ENCODE measurements at regions not wholly inside any gene's neighbourhood (a gene's known extent, or its start where the extent isn't known, plus 50 kb on each side); places are given as distances from the start of the nearest gene placed in this dataset.

- TF ChIP-seq POLR2A (IDR thresholded peaks at IDR 0.05), result no peak
- TF ChIP-seq, protein P1, sequence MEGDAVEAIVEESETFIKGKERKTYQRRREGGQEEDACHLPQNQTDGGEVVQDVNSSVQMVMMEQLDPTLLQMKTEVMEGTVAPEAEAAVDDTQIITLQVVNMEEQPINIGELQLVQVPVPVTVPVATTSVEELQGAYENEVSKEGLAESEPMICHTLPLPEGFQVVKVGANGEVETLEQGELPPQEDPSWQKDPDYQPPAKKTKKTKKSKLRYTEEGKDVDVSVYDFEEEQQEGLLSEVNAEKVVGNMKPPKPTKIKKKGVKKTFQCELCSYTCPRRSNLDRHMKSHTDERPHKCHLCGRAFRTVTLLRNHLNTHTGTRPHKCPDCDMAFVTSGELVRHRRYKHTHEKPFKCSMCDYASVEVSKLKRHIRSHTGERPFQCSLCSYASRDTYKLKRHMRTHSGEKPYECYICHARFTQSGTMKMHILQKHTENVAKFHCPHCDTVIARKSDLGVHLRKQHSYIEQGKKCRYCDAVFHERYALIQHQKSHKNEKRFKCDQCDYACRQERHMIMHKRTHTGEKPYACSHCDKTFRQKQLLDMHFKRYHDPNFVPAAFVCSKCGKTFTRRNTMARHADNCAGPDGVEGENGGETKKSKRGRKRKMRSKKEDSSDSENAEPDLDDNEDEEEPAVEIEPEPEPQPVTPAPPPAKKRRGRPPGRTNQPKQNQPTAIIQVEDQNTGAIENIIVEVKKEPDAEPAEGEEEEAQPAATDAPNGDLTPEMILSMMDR (IDR thresholded peaks at IDR 0.05), result no peak
Observed at GRCh38 chr13:59479629-59480028, 684.1 kb downstream of the DIAPH3 start.

Measured in Peyer's patch (tissue), 4 donors.